ENCODE measurements at regions not wholly inside any gene's neighbourhood (a gene's known extent, or its start where the extent isn't known, plus 50 kb on each side); places are given as distances from the start of the nearest gene placed in this dataset.

DNA sequence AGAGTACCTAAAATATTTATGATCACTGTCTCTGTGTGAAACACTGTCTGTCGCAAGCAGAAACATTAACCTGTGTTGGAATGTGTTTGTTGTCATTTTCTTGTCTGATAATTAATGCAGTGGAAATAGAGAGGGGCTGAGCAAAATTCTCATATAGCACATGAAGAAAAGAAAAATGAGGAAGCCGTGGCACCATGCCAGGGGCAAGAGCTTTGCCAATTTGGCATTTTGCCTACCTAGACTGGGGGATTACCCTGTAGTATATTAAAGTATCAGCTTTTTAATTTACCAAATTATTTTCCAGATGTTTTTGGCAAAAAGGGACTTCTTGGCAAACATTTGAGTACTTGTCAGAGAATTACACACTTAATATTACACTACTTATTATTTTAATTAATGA lies 1326.6 kb upstream of the GOT2 start (continued):
- TF ChIP-seq, protein P1, sequence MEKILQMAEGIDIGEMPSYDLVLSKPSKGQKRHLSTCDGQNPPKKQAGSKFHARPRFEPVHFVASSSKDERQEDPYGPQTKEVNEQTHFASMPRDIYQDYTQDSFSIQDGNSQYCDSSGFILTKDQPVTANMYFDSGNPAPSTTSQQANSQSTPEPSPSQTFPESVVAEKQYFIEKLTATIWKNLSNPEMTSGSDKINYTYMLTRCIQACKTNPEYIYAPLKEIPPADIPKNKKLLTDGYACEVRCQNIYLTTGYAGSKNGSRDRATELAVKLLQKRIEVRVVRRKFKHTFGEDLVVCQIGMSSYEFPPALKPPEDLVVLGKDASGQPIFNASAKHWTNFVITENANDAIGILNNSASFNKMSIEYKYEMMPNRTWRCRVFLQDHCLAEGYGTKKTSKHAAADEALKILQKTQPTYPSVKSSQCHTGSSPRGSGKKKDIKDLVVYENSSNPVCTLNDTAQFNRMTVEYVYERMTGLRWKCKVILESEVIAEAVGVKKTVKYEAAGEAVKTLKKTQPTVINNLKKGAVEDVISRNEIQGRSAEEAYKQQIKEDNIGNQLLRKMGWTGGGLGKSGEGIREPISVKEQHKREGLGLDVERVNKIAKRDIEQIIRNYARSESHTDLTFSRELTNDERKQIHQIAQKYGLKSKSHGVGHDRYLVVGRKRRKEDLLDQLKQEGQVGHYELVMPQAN (conservative IDR thresholded peaks at IDR 0.05), result no peak
- TF ChIP-seq ZNF24 (IDR thresholded peaks at IDR 0.05), result no peak

DNA sequence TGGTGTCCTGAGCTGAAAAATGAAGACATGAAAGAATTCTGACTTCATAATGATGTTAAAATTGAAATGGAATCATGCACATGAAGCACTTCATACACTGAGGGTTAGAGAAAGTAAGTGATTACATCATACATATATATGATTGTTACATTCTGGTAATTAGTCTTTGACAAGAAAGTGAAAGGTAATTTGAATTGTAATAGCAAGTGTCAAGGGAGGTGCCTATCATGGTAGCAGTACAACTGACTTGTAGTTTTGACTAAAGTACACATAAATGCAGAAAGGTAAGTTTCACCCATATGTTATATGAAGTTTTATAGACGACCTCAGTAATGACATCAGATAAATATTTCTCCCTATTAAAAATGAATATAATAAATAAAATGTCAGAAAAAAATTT lies 1325.0 kb upstream of the GOT2 start:
- ChIA-PET CTCF (no interaction called here), RAD21 (ENCODE audit: unreplicated experiment) (no interaction called here), POLR2A (no interaction called here), SMC1A (ENCODE audit: uncharacterized antibody, unreplicated experiment) (interaction anchor here (1.0 kb wide), 1 partner anchor 9 kb away, joined by 3 read pairs; no protein-coding TSS in a partner anchor)
- H3K9ac ChIP-seq (ENCODE audit: control insufficient read depth, insufficient read depth, low read length), result no peak overlapping the region
- no peaks in the 10 kb centered on the region for H3K27me3 ChIP-seq (replicated peaks in 1 of 2; ENCODE audit: control insufficient read depth in 2 of 2, insufficient read depth in 2 of 2, low read length in 1 of 2)
- WGBS (ENCODE audit: insufficient coverage, insufficient replicate concordance, low lambda C conversion rate, missing lambda C conversion rate), result 4% methylated on average over 1 of the region's 1 CpG
- H3K4me2 ChIP-seq (ENCODE audit: control insufficient read depth, insufficient read depth), result no peak overlapping the region
- no peaks in the 10 kb centered on the region for H4K20me1 ChIP-seq (ENCODE audit: control insufficient read depth, insufficient read depth)
- ATAC-seq (no peak), FAIRE-seq (no peak), DNase-seq (ENCODE audit: low read depth, low spot score) (no peak)
- in situ Hi-C loops (cut with MboI) (no loop called here), intact Hi-C loops (cut with micrococcal nuclease; ENCODE audit: unreplicated experiment) (no loop called here)
- no peaks in the 10 kb centered on the region for H3K36me3 ChIP-seq (ENCODE audit: control insufficient read depth in 2 of 2, insufficient read depth in 2 of 2, low read length in 1 of 2)
- no peak overlapping the region for H3K27ac ChIP-seq (ENCODE audit: control insufficient read depth, insufficient read depth)
- no peak overlapping the region for H2AFZ ChIP-seq (ENCODE audit: control insufficient read depth, low read depth, low read length)
- no peak for TF ChIP-seq BRCA1 (IDR thresholded peaks at IDR 0.05; ENCODE audit: low read depth, low read length)
- BruUV-seq (replicated peaks), result no TSS peak
- no peak overlapping the region for H3K4me3 ChIP-seq
- H3K79me2 ChIP-seq (ENCODE audit: control insufficient read depth, insufficient read depth, low read length), result no peaks in the 10 kb centered on the region
- H3K9me3 ChIP-seq (replicated peaks; ENCODE audit: control insufficient read depth, insufficient read depth, low read length), result no peaks in the 10 kb centered on the region
- no peaks in the 10 kb centered on the region for H3K4me1 ChIP-seq (ENCODE audit: control insufficient read depth, insufficient read depth, low read length)

DNA sequence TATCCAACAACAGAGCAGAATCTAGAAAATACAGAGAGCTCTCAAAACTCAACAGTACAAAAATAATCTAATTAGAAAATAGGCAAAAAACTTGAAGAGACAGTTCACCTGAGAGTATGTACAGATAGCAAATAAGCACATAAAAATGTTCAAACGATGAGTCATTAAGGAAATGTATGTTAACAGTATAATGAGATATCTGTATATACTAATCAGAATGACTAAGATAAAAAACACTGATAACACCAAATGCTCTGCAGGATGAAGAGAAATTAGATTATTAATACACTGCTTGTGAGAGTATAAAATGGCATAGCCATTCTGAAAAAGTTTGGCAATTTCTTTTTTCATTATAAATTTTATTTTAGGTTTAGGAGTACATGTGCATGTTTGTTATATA lies 1307.6 kb upstream of the GOT2 start:
- no peak for FAIRE-seq
- no peaks in the 10 kb centered on the region for H3K36me3 ChIP-seq (ENCODE audit: control insufficient read depth in 2 of 2, insufficient read depth in 2 of 2, low read length in 1 of 2)
- SMC1A ChIA-PET (ENCODE audit: uncharacterized antibody, unreplicated experiment), result no interaction called here
- CTCF ChIA-PET, result no interaction called here
- no peak for DNase-seq (ENCODE audit: low read depth, low spot score)
- no peak overlapping the region for H2AFZ ChIP-seq (ENCODE audit: control insufficient read depth, low read depth, low read length)
- RAD21 ChIA-PET (ENCODE audit: unreplicated experiment), result no interaction called here
- no peaks in the 10 kb centered on the region for H3K9me3 ChIP-seq (replicated peaks; ENCODE audit: control insufficient read depth, insufficient read depth, low read length)
- TF ChIP-seq MTA3 (IDR thresholded peaks at IDR 0.05; ENCODE audit: borderline replicate concordance, low read length), result no peak
- TF ChIP-seq, protein P2, sequence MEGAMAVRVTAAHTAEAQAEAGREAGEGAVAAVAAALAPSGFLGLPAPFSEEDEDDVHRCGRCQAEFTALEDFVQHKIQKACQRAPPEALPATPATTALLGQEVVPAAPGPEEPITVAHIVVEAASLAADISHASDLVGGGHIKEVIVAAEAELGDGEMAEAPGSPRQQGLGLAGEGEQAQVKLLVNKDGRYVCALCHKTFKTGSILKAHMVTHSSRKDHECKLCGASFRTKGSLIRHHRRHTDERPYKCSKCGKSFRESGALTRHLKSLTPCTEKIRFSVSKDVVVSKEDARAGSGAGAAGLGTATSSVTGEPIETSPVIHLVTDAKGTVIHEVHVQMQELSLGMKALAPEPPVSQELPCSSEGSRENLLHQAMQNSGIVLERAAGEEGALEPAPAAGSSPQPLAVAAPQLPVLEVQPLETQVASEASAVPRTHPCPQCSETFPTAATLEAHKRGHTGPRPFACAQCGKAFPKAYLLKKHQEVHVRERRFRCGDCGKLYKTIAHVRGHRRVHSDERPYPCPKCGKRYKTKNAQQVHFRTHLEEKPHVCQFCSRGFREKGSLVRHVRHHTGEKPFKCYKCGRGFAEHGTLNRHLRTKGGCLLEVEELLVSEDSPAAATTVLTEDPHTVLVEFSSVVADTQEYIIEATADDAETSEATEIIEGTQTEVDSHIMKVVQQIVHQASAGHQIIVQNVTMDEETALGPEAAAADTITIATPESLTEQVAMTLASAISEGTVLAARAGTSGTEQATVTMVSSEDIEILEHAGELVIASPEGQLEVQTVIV (IDR thresholded peaks at IDR 0.05; ENCODE audit: borderline replicate concordance, partially characterized antibody), result no peak
- no peak for TF ChIP-seq MYC (IDR thresholded peaks at IDR 0.05; ENCODE audit: insufficient read depth, insufficient read length, insufficient replicate concordance, low read length, severe bottlenecking)
- no peak for TF ChIP-seq FOXK2 (IDR thresholded peaks at IDR 0.05)
- TF ChIP-seq SUPT20H (IDR thresholded peaks at IDR 0.05; ENCODE audit: borderline replicate concordance, control insufficient read depth, low read depth, low read length), result no peak
- TF ChIP-seq EED (IDR thresholded peaks at IDR 0.05; ENCODE audit: low read depth), result no peak
- no peak for TF ChIP-seq MTA2 (IDR thresholded peaks at IDR 0.05; ENCODE audit: low read depth)
- TF ChIP-seq TCF7 (IDR thresholded peaks at IDR 0.05; ENCODE audit: borderline replicate concordance), result no peak
- H3K4me1 ChIP-seq (ENCODE audit: control insufficient read depth, insufficient read depth, low read length), result no peaks in the 10 kb centered on the region
- no peak overlapping the region for H3K9ac ChIP-seq (ENCODE audit: control insufficient read depth, insufficient read depth, low read length)
- intact Hi-C loops (cut with micrococcal nuclease; ENCODE audit: unreplicated experiment) (no loop called here), in situ Hi-C loops (cut with MboI) (no loop called here)
- H4K20me1 ChIP-seq (ENCODE audit: control insufficient read depth, insufficient read depth), result no peaks in the 10 kb centered on the region
- H3K4me3 ChIP-seq, result no peak overlapping the region
- no peaks in the 10 kb centered on the region for H3K79me2 ChIP-seq (ENCODE audit: control insufficient read depth, insufficient read depth, low read length)
- POLR2A ChIA-PET, result no interaction called here
- WGBS (ENCODE audit: insufficient coverage, insufficient replicate concordance, low lambda C conversion rate, missing lambda C conversion rate), result 44% methylated on average over 1 of the region's 1 CpG
- no peak overlapping the region for H3K27ac ChIP-seq (ENCODE audit: control insufficient read depth, insufficient read depth)
- BruUV-seq (replicated peaks), result no TSS peak
- no peak overlapping the region for H3K4me2 ChIP-seq (ENCODE audit: control insufficient read depth, insufficient read depth)
- ATAC-seq, result no peak
- H3K27me3 ChIP-seq (replicated peaks in 1 of 2; ENCODE audit: control insufficient read depth in 2 of 2, insufficient read depth in 2 of 2, low read length in 1 of 2), result no peaks in the 10 kb centered on the region
